Psoas muscle (tissue), 7 donors: ENCODE measurements at regions not wholly inside any gene's neighbourhood (a gene's known extent, or its start where the extent isn't known, plus 50 kb on each side); places are given as distances from the start of the nearest gene placed in this dataset.

Experiments
- ATAC-seq, 4 donors: fragments of 200-7000 bp; cut with Tn5 transposase; one replicate each; pipeline ENCODE4 v1.9.1; 2020; ENCODE audit warnings: moderate library complexity in 3 of 4, mild to moderate bottlenecking in 2 of 4
- DNase-seq, 2 donors: peaks; one replicate each; pipeline ENCODE4 v3.0.0-alpha.2; 2020
- H3K27ac ChIP-seq: fragments of 200-600 bp; one replicate; pipeline ENCODE4 v1.8.0; 2022
- H3K27me3 ChIP-seq, 3 donors: fragments of 200-600 bp in 1 of 3; one replicate each; pipeline versions ENCODE4 v1.6.1 to v1.8.0; 2013 to 2022; ENCODE audit warnings: low read length in 2 of 3, mild to moderate bottlenecking in 2 of 3, moderate library complexity in 1 of 3; ENCODE audit not compliant: insufficient read depth in 3 of 3
- H3K36me3 ChIP-seq, 2 donors: fragments of 200-600 bp in 1 of 2; one replicate each; pipeline versions ENCODE4 v1.6.1 to v1.8.0; 2013 to 2022; ENCODE audit warnings: low read depth in 1 of 2, mild to moderate bottlenecking in 1 of 2, moderate library complexity in 1 of 2; ENCODE audit not compliant: insufficient read depth in 1 of 2
- H3K4me1 ChIP-seq: fragments of 200-600 bp; one replicate; pipeline ENCODE4 v1.8.0; 2022
- H3K4me3 ChIP-seq: fragments of 200-600 bp; one replicate; pipeline ENCODE4 v1.8.0; 2022; ENCODE audit warnings: mild to moderate bottlenecking
- H3K9me3 ChIP-seq: fragments of 200-600 bp; one replicate; pipeline ENCODE4 v1.8.0; 2022
- CTCF ChIP-seq: fragments of 200-600 bp; IDR thresholded peaks from one replicate; pipeline ENCODE4 v1.8.0; 2022; ENCODE audit warnings: antibody characterized with exemption
- WGBS, 3 donors: extraction: QIAGEN DNeasy Blood & Tissue Kit; methylation state at CpG; one replicate each; pipeline versions ENCODE4 v1.1.6 to v1.1.7; 2013; 5-methylcytosine and 5-hydroxymethylcytosine counted together
- intact Hi-C, 2 donors: fragments of 100-400 bp; cut with DNase I; formaldehyde crosslinking; loops; one replicate each; pipeline versions ENCODE4 v1.11.0 to v1.14.2; 2022
- donor health status: healthy with polysubstance abuse.
- donor health status: DM: no; HTN: no; CAD: no; lungs with moderate emphysema.
- donor health status: Bipolar disorder and iron deficiency.
- donor health status: healthy.
- donor health status: DM: yes; HTN: yes; CAD: no.
- donor health status: DM: no; HTN: no; CAD: no.
- donor health status: DM: yes; HTN: yes; CAD: no.

- no peaks in the 10 kb centered on the region for H3K9me3 ChIP-seq
- no peaks in the 10 kb centered on the region for H3K27me3 ChIP-seq
- H3K4me1 ChIP-seq = no peaks in the 10 kb centered on the region
- ATAC-seq = no peak
- no peak overlapping the region for H3K27ac ChIP-seq
- H3K36me3 ChIP-seq = no peaks in the 10 kb centered on the region
- TF ChIP-seq CTCF = no peak
- DNase-seq = no peak
- 67 to 79% (median 69%) methylated on average over 5 of the region's 5 CpGs for WGBS, 3 donors
- intact Hi-C loops = no loop called here
- H3K4me3 ChIP-seq = no peak overlapping the region
These were observed 239.2 kb downstream of the NUAK1 start for GRCh38 chr12:105899589-105899988.

GRCh38 chr12:105906561-105906960, 232.2 kb downstream of the NUAK1 start:
- H3K36me3 ChIP-seq = no peaks in the 10 kb centered on the region
- H3K27me3 ChIP-seq = no peaks in the 10 kb centered on the region
- WGBS, 3 donors = 80 to 95% (median 90%) methylated on average over 1 of the region's 1 CpG
- DNase-seq (no peak), ATAC-seq (no peak)
- H3K27ac ChIP-seq = no peak overlapping the region
- no peaks in the 10 kb centered on the region for H3K4me1 ChIP-seq
- H3K4me3 ChIP-seq = no peak overlapping the region
- no peak for TF ChIP-seq CTCF
- H3K9me3 ChIP-seq = no peaks in the 10 kb centered on the region
- intact Hi-C loops = no loop called here

GRCh38 chr12:105907982-105908381, 230.8 kb downstream of the NUAK1 start:
- H3K27ac ChIP-seq = no peak overlapping the region
- DNase-seq = no peak

GRCh38 chr12:105910030-105910429, 228.7 kb downstream of the NUAK1 start:
- Histone ChIP-seq H3K4me1 (no peaks in the 10 kb centered on the region), H3K27me3 (no peaks in the 10 kb centered on the region), H3K36me3 (no peaks in the 10 kb centered on the region), H3K4me3 (no peak overlapping the region), H3K27ac (no peak overlapping the region), H3K9me3 (no peaks in the 10 kb centered on the region)
- TF ChIP-seq CTCF = no peak
- intact Hi-C loops = no loop called here
- ATAC-seq (no peak), DNase-seq (no peak)
- 96 to 98% (median 97%) methylated on average over 3 of the region's 3 CpGs for WGBS, 3 donors

More at GRCh38 chr12:105907982-105908381, 230.8 kb downstream of the NUAK1 start:
- no peak overlapping the region for H3K4me3 ChIP-seq
- WGBS, 3 donors = 71 to 85% (median 73%) methylated on average over 2 of the region's 2 CpGs
- H3K36me3 ChIP-seq = no peaks in the 10 kb centered on the region
- no peaks in the 10 kb centered on the region for H3K4me1 ChIP-seq
- TF ChIP-seq CTCF = no peak
- intact Hi-C loops = no loop called here
- H3K27me3 ChIP-seq = no peaks in the 10 kb centered on the region
- ATAC-seq = no peak
- H3K9me3 ChIP-seq = no peaks in the 10 kb centered on the region

- intact Hi-C loops = no loop called here
- ATAC-seq = no peak
- Histone ChIP-seq H3K27me3 (no peaks in the 10 kb centered on the region), H3K36me3 (no peaks in the 10 kb centered on the region), H3K4me3 (no peak overlapping the region), H3K27ac (no peak overlapping the region), H3K9me3 (no peaks in the 10 kb centered on the region), H3K4me1 (no peaks in the 10 kb centered on the region)
- TF ChIP-seq CTCF = no peak
- 76 to 91% (median 89%) methylated on average over 4 of the region's 4 CpGs for WGBS, 3 donors
- no peak for DNase-seq
These were observed 226.8 kb downstream of the NUAK1 start for GRCh38 chr12:105911966-105912365.
